ENCODE measurements at regions not wholly inside any gene's neighbourhood (a gene's known extent, or its start where the extent isn't known, plus 50 kb on each side); places are given as distances from the start of the nearest gene placed in this dataset.

GRCh38 chr17:72301887-72302286 is 181.1 kb downstream of the SOX9 start:
- no peak for DNase-seq (ENCODE audit: low read depth)

- no peak for DNase-seq (ENCODE audit: low read depth)
Measured at GRCh38 chr17:72302735-72303134, 181.9 kb downstream of the SOX9 start.

- DNase-seq (ENCODE audit: low read depth), result no peak
Measured at GRCh38 chr17:72303787-72304733, 183.2 kb downstream of the SOX9 start.

- DNase-seq (ENCODE audit: low read depth), result no peak
Measured at GRCh38 chr17:72304859-72305258, 184.0 kb downstream of the SOX9 start.

GRCh38 chr17:72305472-72305871 is 184.7 kb downstream of the SOX9 start:
- DNase-seq (ENCODE audit: low read depth), result no peak

- no peak for DNase-seq (ENCODE audit: low read depth)
Measured at GRCh38 chr17:72306037-72306436, 185.2 kb downstream of the SOX9 start.

GRCh38 chr17:72307836-72308235 is 187.0 kb downstream of the SOX9 start:
- no peak for DNase-seq (ENCODE audit: low read depth)

- no peak for DNase-seq (ENCODE audit: low read depth)
Measured at GRCh38 chr17:72308744-72309385, 188.0 kb downstream of the SOX9 start.

GRCh38 chr17:72311004-72311403 is 190.2 kb downstream of the SOX9 start:
- DNase-seq (ENCODE audit: low read depth), result no peak

- no peak for DNase-seq (ENCODE audit: low read depth)
Measured at GRCh38 chr17:72315122-72315913, 194.5 kb downstream of the SOX9 start.

- no peak for DNase-seq (ENCODE audit: low read depth)
Measured at GRCh38 chr17:72318131-72318530, 197.3 kb downstream of the SOX9 start.

- DNase-seq (ENCODE audit: low read depth), result no peak
Measured at GRCh38 chr17:72321896-72322295, 201.1 kb downstream of the SOX9 start.

GRCh38 chr17:72332367-72332766 is 211.5 kb downstream of the SOX9 start:
- no peak for DNase-seq (ENCODE audit: low read depth)

GRCh38 chr17:72333570-72333969 is 212.8 kb downstream of the SOX9 start:
- no peak for DNase-seq (ENCODE audit: low read depth)

GRCh38 chr17:72334205-72334604 is 213.4 kb downstream of the SOX9 start:
- DNase-seq (ENCODE audit: low read depth), result no peak

GRCh38 chr17:72336026-72336803 is 215.4 kb downstream of the SOX9 start:
- no peak for DNase-seq (ENCODE audit: low read depth)

GRCh38 chr17:72336804-72337070 is 215.9 kb downstream of the SOX9 start:
- DNase-seq (ENCODE audit: low read depth), result no peak

- no peak for DNase-seq (ENCODE audit: low read depth)
Measured at GRCh38 chr17:72338304-72338703, 217.5 kb downstream of the SOX9 start.

- no peak for DNase-seq (ENCODE audit: low read depth)
Measured at GRCh38 chr17:72338847-72339790, 218.3 kb downstream of the SOX9 start.

- DNase-seq (ENCODE audit: low read depth), result no peak
Measured at GRCh38 chr17:72340836-72341235, 220.0 kb downstream of the SOX9 start.

GRCh38 chr17:72342061-72342460 is 221.2 kb downstream of the SOX9 start:
- no peak for DNase-seq (ENCODE audit: low read depth)

Data from activated gamma-delta T cell treated with anti-CD3 and anti-CD28 coated beads, Interleukin-2, amount 50 U/mL, for 16 hours (primary cell).